SH-SY5Y (cell line): ENCODE measurements at regions not wholly inside any gene's neighbourhood (a gene's known extent, or its start where the extent isn't known, plus 50 kb on each side); places are given as distances from the start of the nearest gene placed in this dataset.

Experiments
- GATA2 ChIP-seq: IDR thresholded peaks from 2 replicates; pipeline ENCODE4 v1.6.1; 2011; ENCODE audit warnings: mild to moderate bottlenecking, low read depth, low read length
- GATA3 ChIP-seq: IDR thresholded peaks from 2 replicates; pipeline ENCODE4 v1.6.1; 2011; ENCODE audit warnings: low read depth, mild to moderate bottlenecking, low read length, moderate library complexity

GRCh38 chr1:198845851-198846250 is 207.0 kb downstream of the PTPRC start:
- TF ChIP-seq GATA2 (no peak), GATA3 (no peak)
